ENCODE measurements at regions not wholly inside any gene's neighbourhood (a gene's known extent, or its start where the extent isn't known, plus 50 kb on each side); places are given as distances from the start of the nearest gene placed in this dataset.

GRCh38 chr9:1235650-1236049 is 185.5 kb downstream of the DMRT2 start:
- no peaks in the 10 kb centered on the region for H3K9me3 ChIP-seq (ENCODE audit: insufficient read depth, low read length)
- H3K4me3 ChIP-seq (ENCODE audit: insufficient read depth, low read length, poor library complexity, severe bottlenecking) = no peak overlapping the region
- no peak overlapping the region for H3K4me2 ChIP-seq (ENCODE audit: low read depth, low read length, poor library complexity, severe bottlenecking)
- H3K9ac ChIP-seq (ENCODE audit: low read length) = no peak overlapping the region
- no peaks in the 10 kb centered on the region for H3K9me2 ChIP-seq (replicated peaks; ENCODE audit: insufficient read depth, low read length)
- no peaks in the 10 kb centered on the region for H3K27me3 ChIP-seq (ENCODE audit: low read length)
- H3F3A ChIP-seq (ENCODE audit: insufficient read depth) = no peaks in the 10 kb centered on the region
- no peaks in the 10 kb centered on the region for H3K79me2 ChIP-seq (ENCODE audit: insufficient read depth, low read length)
- no peak for TF ChIP-seq EZH2phosphoT487 (conservative IDR thresholded peaks at IDR 0.05; ENCODE audit: low read length)
- no peak for TF ChIP-seq CTCF (IDR thresholded peaks at IDR 0.05; ENCODE audit: insufficient read depth, low read length, poor library complexity, severe bottlenecking)
- H2AFZ ChIP-seq (ENCODE audit: low read depth, low read length, severe bottlenecking) = no peak overlapping the region
- H3K27ac ChIP-seq (ENCODE audit: low read depth, low read length) = no peak overlapping the region
- H4K20me1 ChIP-seq (ENCODE audit: low read depth, low read length) = no peaks in the 10 kb centered on the region
- no peaks in the 10 kb centered on the region for H3K36me3 ChIP-seq (ENCODE audit: low read length)

GRCh38 chr9:1236061-1236460 is 185.9 kb downstream of the DMRT2 start:
- no peak overlapping the region for H3K27ac ChIP-seq (ENCODE audit: low read depth, low read length)
- H3F3A ChIP-seq (ENCODE audit: insufficient read depth) = no peaks in the 10 kb centered on the region
- H3K4me2 ChIP-seq (ENCODE audit: low read depth, low read length, poor library complexity, severe bottlenecking) = no peak overlapping the region
- H3K27me3 ChIP-seq (ENCODE audit: low read length) = no peaks in the 10 kb centered on the region
- no peaks in the 10 kb centered on the region for H3K9me2 ChIP-seq (replicated peaks; ENCODE audit: insufficient read depth, low read length)
- H3K36me3 ChIP-seq (ENCODE audit: low read length) = no peaks in the 10 kb centered on the region
- H3K4me3 ChIP-seq (ENCODE audit: insufficient read depth, low read length, poor library complexity, severe bottlenecking) = no peak overlapping the region
- H3K9me3 ChIP-seq (ENCODE audit: insufficient read depth, low read length) = no peaks in the 10 kb centered on the region
- no peaks in the 10 kb centered on the region for H4K20me1 ChIP-seq (ENCODE audit: low read depth, low read length)
- TF ChIP-seq CTCF (IDR thresholded peaks at IDR 0.05; ENCODE audit: insufficient read depth, low read length, poor library complexity, severe bottlenecking) (no peak), EZH2phosphoT487 (conservative IDR thresholded peaks at IDR 0.05; ENCODE audit: low read length) (no peak)
- no peak overlapping the region for H2AFZ ChIP-seq (ENCODE audit: low read depth, low read length, severe bottlenecking)
- H3K79me2 ChIP-seq (ENCODE audit: insufficient read depth, low read length) = no peaks in the 10 kb centered on the region
- H3K9ac ChIP-seq (ENCODE audit: low read length) = no peak overlapping the region

- H3K79me2 ChIP-seq (ENCODE audit: insufficient read depth, low read length) = no peaks in the 10 kb centered on the region
- H3K27me3 ChIP-seq (ENCODE audit: low read length) = no peaks in the 10 kb centered on the region
- no peak overlapping the region for H2AFZ ChIP-seq (ENCODE audit: low read depth, low read length, severe bottlenecking)
- H3F3A ChIP-seq (ENCODE audit: insufficient read depth) = no peaks in the 10 kb centered on the region
- H3K36me3 ChIP-seq (ENCODE audit: low read length) = no peaks in the 10 kb centered on the region
- H3K9ac ChIP-seq (ENCODE audit: low read length) = no peak overlapping the region
- H3K4me2 ChIP-seq (ENCODE audit: low read depth, low read length, poor library complexity, severe bottlenecking) = no peak overlapping the region
- no peaks in the 10 kb centered on the region for H4K20me1 ChIP-seq (ENCODE audit: low read depth, low read length)
- H3K4me3 ChIP-seq (ENCODE audit: insufficient read depth, low read length, poor library complexity, severe bottlenecking) = no peak overlapping the region
- H3K9me3 ChIP-seq (ENCODE audit: insufficient read depth, low read length) = no peaks in the 10 kb centered on the region
- TF ChIP-seq EZH2phosphoT487 (conservative IDR thresholded peaks at IDR 0.05; ENCODE audit: low read length) = no peak
- TF ChIP-seq CTCF (IDR thresholded peaks at IDR 0.05; ENCODE audit: insufficient read depth, low read length, poor library complexity, severe bottlenecking) = no peak
- H3K9me2 ChIP-seq (replicated peaks; ENCODE audit: insufficient read depth, low read length) = no peaks in the 10 kb centered on the region
- H3K27ac ChIP-seq (ENCODE audit: low read depth, low read length) = no peak overlapping the region
These were observed 188.2 kb downstream of the DMRT2 start for GRCh38 chr9:1238407-1238806.

- no peaks in the 10 kb centered on the region for H3K9me3 ChIP-seq (ENCODE audit: insufficient read depth, low read length)
- no peak overlapping the region for H3K27ac ChIP-seq (ENCODE audit: low read depth, low read length)
- H3K9ac ChIP-seq (ENCODE audit: low read length) = no peak overlapping the region
- no peak overlapping the region for H3K4me3 ChIP-seq (ENCODE audit: insufficient read depth, low read length, poor library complexity, severe bottlenecking)
- H3F3A ChIP-seq (ENCODE audit: insufficient read depth) = no peaks in the 10 kb centered on the region
- H3K79me2 ChIP-seq (ENCODE audit: insufficient read depth, low read length) = no peaks in the 10 kb centered on the region
- no peak overlapping the region for H3K4me2 ChIP-seq (ENCODE audit: low read depth, low read length, poor library complexity, severe bottlenecking)
- no peak for TF ChIP-seq EZH2phosphoT487 (conservative IDR thresholded peaks at IDR 0.05; ENCODE audit: low read length)
- no peak overlapping the region for H2AFZ ChIP-seq (ENCODE audit: low read depth, low read length, severe bottlenecking)
- no peaks in the 10 kb centered on the region for H3K27me3 ChIP-seq (ENCODE audit: low read length)
- H3K9me2 ChIP-seq (replicated peaks; ENCODE audit: insufficient read depth, low read length) = no peaks in the 10 kb centered on the region
- no peaks in the 10 kb centered on the region for H3K36me3 ChIP-seq (ENCODE audit: low read length)
- H4K20me1 ChIP-seq (ENCODE audit: low read depth, low read length) = no peaks in the 10 kb centered on the region
These were observed 198.6 kb downstream of the DMRT2 start for GRCh38 chr9:1248743-1249142.
